HCT116 (cell line): ENCODE measurements at regions not wholly inside any gene's neighbourhood (a gene's known extent, or its start where the extent isn't known, plus 50 kb on each side); places are given as distances from the start of the nearest gene placed in this dataset.

Source experiments
- ATAC-seq: fragments of 200-7000 bp; cut with Tn5 transposase; 2 replicates; pipeline ENCODE4 v1.9.1; 2020; ENCODE audit warnings: mild to moderate bottlenecking, moderate library complexity
- BruUV-seq: library from RNA; stranded (reverse); fragments of 400-500 nt; replicated peaks from 2 replicates; lab custom pipeline; 2021; lab: Mats Ljungman, UMichigan
- CTCF ChIA-PET: fragments of 300-600 bp; sonication (Branson Sonifier 250); formaldehyde crosslinking; loops from one replicate; lab custom pipeline; 2021; ENCODE audit warnings: antibody characterized with exemption; lab: Charles Lee
- POLR2A ChIA-PET: fragments of 300-600, 350-600 bp; sonication (Branson Sonifier 250); formaldehyde crosslinking; loops from one replicate; lab custom pipeline; 2021; ENCODE audit warnings: antibody characterized with exemption; lab: Charles Lee
- RAD21 ChIA-PET, 2 experiments: fragments of 300-600 bp; sonication (Branson Sonifier 250); formaldehyde crosslinking; loops; one replicate each; lab custom pipeline; 2023; ENCODE audit warnings: low total read pairs in 2 of 2; ENCODE audit not compliant: uncharacterized antibody in 2 of 2, unreplicated experiment in 2 of 2, low non-redundant PET in 1 of 2; lab: Charles Lee
- DNase-seq: peaks from one replicate; pipeline ENCODE4 v3.0.0-alpha.2; 2010; ENCODE audit warnings: low read depth, low spot score
- H2AFZ ChIP-seq: fragments of 200-600 bp; shearing (Covaris generic), sonication (generic); 2 replicates; pipeline ENCODE4 v1.6.1; 2017; ENCODE audit warnings: low read depth, mixed run types, mixed read lengths, antibody characterized with exemption, low read length; ENCODE audit not compliant: poor library complexity, severe bottlenecking
- H3K27ac ChIP-seq: 2 replicates; pipeline ENCODE4 v1.5.1; 2012; ENCODE audit warnings: low read depth, low read length
- H3K27me3 ChIP-seq: fragments of 200-600 bp; sonication (generic); 2 replicates; pipeline ENCODE4 v1.6.1; 2016; ENCODE audit warnings: mixed run types, low read length, mixed read lengths; ENCODE audit not compliant: insufficient read depth
- H3K36me3 ChIP-seq, 2 experiments: fragments of 200-500 bp in 1 of 2; fragments of 200-600 bp in 1 of 2; sonication (Bioruptor generic) in 1 of 2; sonication (generic) in 1 of 2; 2 replicates each; pipeline versions ENCODE4 v1.5.1 to v1.6.1; 2014 to 2016; ENCODE audit warnings: low read length in 2 of 2, inconsistent platforms in 1 of 2, mixed read lengths in 1 of 2, mixed run types in 1 of 2; ENCODE audit not compliant: insufficient read depth in 2 of 2, control insufficient read depth in 1 of 2
- H3K4me1 ChIP-seq, 2 experiments: fragments of 200-600 bp in 1 of 2; sonication (generic) in 1 of 2; 2 replicates each; pipeline versions ENCODE4 v1.5.1 to v1.6.1; 2012 to 2017; ENCODE audit warnings: low read length in 2 of 2, inconsistent platforms in 1 of 2, mild to moderate bottlenecking in 1 of 2, mixed read lengths in 1 of 2, mixed run types in 1 of 2, moderate library complexity in 1 of 2; ENCODE audit not compliant: insufficient read depth in 2 of 2, control insufficient read depth in 1 of 2
- H3K4me2 ChIP-seq: fragments of 200-600 bp; sonication (generic); 2 replicates; pipeline ENCODE4 v1.6.1; 2017; ENCODE audit warnings: mixed run types, low read length, mixed read lengths
- H3K4me3 ChIP-seq, 2 experiments: fragments of 200-600 bp in 1 of 2; sonication (generic) in 1 of 2; replicated peaks in 1 of 2; 2 replicates each; pipeline ENCODE4 v1.5.1; 2011 to 2016; ENCODE audit warnings: low read length in 2 of 2, control low read depth in 1 of 2, low read depth in 1 of 2, mild to moderate bottlenecking in 1 of 2, mixed read lengths in 1 of 2, mixed run types in 1 of 2
- H3K79me2 ChIP-seq: fragments of 200-600 bp; sonication (generic); 2 replicates; pipeline ENCODE4 v1.6.1; 2017; ENCODE audit warnings: mild to moderate bottlenecking, mixed run types, low read length, moderate library complexity, mixed read lengths; ENCODE audit not compliant: insufficient read depth
- H3K9ac ChIP-seq: fragments of 200-600 bp; sonication (generic); 2 replicates; pipeline ENCODE4 v1.6.1; 2016; ENCODE audit warnings: low read length, mixed read lengths
- H3K9me2 ChIP-seq: fragments of 200-600 bp; sonication (generic), shearing (Covaris generic); 2 replicates; pipeline ENCODE4 v1.6.1; 2017; ENCODE audit warnings: mixed run types, mild to moderate bottlenecking, moderate library complexity; ENCODE audit not compliant: insufficient read depth
- H3K9me3 ChIP-seq, 2 experiments: fragments of 200-500 bp in 1 of 2; fragments of 200-600 bp in 1 of 2; sonication (Bioruptor generic) in 1 of 2; sonication (generic) in 1 of 2; 2 replicates each; pipeline ENCODE4 v1.6.1; 2014 to 2017; ENCODE audit warnings: low read length in 2 of 2, mixed read lengths in 2 of 2, inconsistent platforms in 1 of 2, low read depth in 1 of 2, mild to moderate bottlenecking in 1 of 2, mixed run types in 1 of 2, moderate library complexity in 1 of 2; ENCODE audit not compliant: control insufficient read depth in 1 of 2, insufficient read depth in 1 of 2
- H4K20me1 ChIP-seq: fragments of 200-600 bp; sonication (generic), shearing (Covaris generic); 2 replicates; pipeline ENCODE4 v1.6.1; 2017; ENCODE audit warnings: mixed run types, mild to moderate bottlenecking, moderate library complexity; ENCODE audit not compliant: insufficient read depth
- ATF3 ChIP-seq: IDR thresholded peaks from 2 replicates; pipeline ENCODE4 v1.6.1; 2012
- CTCF ChIP-seq, 3 experiments: fragments of 200-600 bp in 1 of 3; sonication (generic) in 1 of 3; IDR thresholded peaks in 2 of 3; conservative IDR thresholded peaks in 1 of 3; 2 replicates each; pipeline ENCODE4 v1.5.1; 2012 to 2017; ENCODE audit warnings: low read depth in 2 of 3, low read length in 2 of 3, antibody characterized with exemption in 1 of 3, borderline replicate concordance in 1 of 3, control low read depth in 1 of 3, mild to moderate bottlenecking in 1 of 3, mixed read lengths in 1 of 3, mixed run types in 1 of 3, moderate library complexity in 1 of 3; ENCODE audit not compliant: insufficient read depth in 1 of 3
- POLR2AphosphoS5 ChIP-seq: IDR thresholded peaks from 2 replicates; pipeline ENCODE4 v1.6.1; 2011; ENCODE audit warnings: mild to moderate bottlenecking, low read depth, low read length, moderate library complexity
- RAD21 ChIP-seq: IDR thresholded peaks from 2 replicates; pipeline ENCODE4 v1.6.1; 2012; ENCODE audit warnings: low read depth, mild to moderate bottlenecking
- SRF ChIP-seq: IDR thresholded peaks from 2 replicates; pipeline ENCODE4 v1.6.1; 2012; ENCODE audit warnings: low read depth
- ZBTB33 ChIP-seq: IDR thresholded peaks from 2 replicates; pipeline ENCODE4 v1.6.1; 2011; ENCODE audit warnings: mild to moderate bottlenecking, low read length, moderate library complexity; ENCODE audit not compliant: insufficient replicate concordance; ENCODE audit errors: extremely low read depth
- ZFX ChIP-seq: fragments of 450-650 bp; IDR thresholded peaks from 2 replicates; pipeline ENCODE4 v1.6.1; 2017
- intact Hi-C: fragments of 100-400 bp; cut with micrococcal nuclease; formaldehyde crosslinking; loops from 2 replicates; pipeline ENCODE4 v1.10.0; 2022

GRCh38 chr4:18749391-18749790 is 727.8 kb upstream of the LCORL start:
- BruUV-seq: no TSS peak
- no peak overlapping the region for H3K27ac ChIP-seq
- TF ChIP-seq POLR2AphosphoS5 (no peak), ZFX (no peak), ZBTB33 (no peak), SRF (no peak), ATF3 (no peak), CTCF (IDR thresholded peaks at IDR 0.05 in 2 of 3, conservative IDR thresholded peaks at IDR 0.05 in 1 of 3; ENCODE audit: borderline replicate concordance in 1 of 3, insufficient read depth in 1 of 3, low read depth in 2 of 3, low read length in 2 of 3) (no peak), RAD21 (no peak)
- H3K27me3 ChIP-seq: no peaks in the 10 kb centered on the region
- H3K4me3 ChIP-seq: no peak overlapping the region
- H3K36me3 ChIP-seq: no peaks in the 10 kb centered on the region
- H4K20me1 ChIP-seq: no peaks in the 10 kb centered on the region
- ChIA-PET RAD21 (no interaction called here), CTCF (no interaction called here), POLR2A (no interaction called here)
- no peaks in the 10 kb centered on the region for H3K4me1 ChIP-seq
- H3K79me2 ChIP-seq: no peaks in the 10 kb centered on the region
- H2AFZ ChIP-seq: no peak overlapping the region
- H3K4me2 ChIP-seq: no peak overlapping the region
- no peak for ATAC-seq
- H3K9ac ChIP-seq: no peak overlapping the region
- H3K9me3 ChIP-seq: no peaks in the 10 kb centered on the region
- DNase-seq: no peak
- intact Hi-C loops: no loop called here
- no peaks in the 10 kb centered on the region for H3K9me2 ChIP-seq
